ENCODE measurements at regions not wholly inside any gene's neighbourhood (a gene's known extent, or its start where the extent isn't known, plus 50 kb on each side); places are given as distances from the start of the nearest gene placed in this dataset.

- DNase-seq (ENCODE audit: low read depth) = no peak
Measured at GRCh38 chr2:19426941-19427340, 68.5 kb upstream of the OSR1 start.

- no peak for DNase-seq (ENCODE audit: low read depth)
Measured at GRCh38 chr2:19426144-19426543, 67.7 kb upstream of the OSR1 start.

GRCh38 chr2:19425419-19425818 is 67.0 kb upstream of the OSR1 start:
- DNase-seq (ENCODE audit: low read depth) = no peak

GRCh38 chr2:19419211-19419880 is 60.9 kb upstream of the OSR1 start:
- no peak for DNase-seq (ENCODE audit: low read depth)

GRCh38 chr2:19416784-19417684 is 58.6 kb upstream of the OSR1 start:
- no peak for DNase-seq (ENCODE audit: low read depth)

GRCh38 chr2:19416083-19416482 is 57.7 kb upstream of the OSR1 start:
- DNase-seq (ENCODE audit: low read depth) = no peak

- DNase-seq (ENCODE audit: low read depth) = no peak
Measured at GRCh38 chr2:19409046-19409445, 50.6 kb upstream of the OSR1 start.

GRCh38 chr2:19408592-19408991 is 50.2 kb upstream of the OSR1 start:
- no peak for DNase-seq (ENCODE audit: low read depth)
